D341Med (cell line): ENCODE measurements at regions not wholly inside any gene's neighbourhood (a gene's known extent, or its start where the extent isn't known, plus 50 kb on each side); places are given as distances from the start of the nearest gene placed in this dataset.

Experiments used
- DNase-seq: peaks from one replicate; pipeline ENCODE4 v3.0.0; 2012; ENCODE audit warnings: low spot score

DNA sequence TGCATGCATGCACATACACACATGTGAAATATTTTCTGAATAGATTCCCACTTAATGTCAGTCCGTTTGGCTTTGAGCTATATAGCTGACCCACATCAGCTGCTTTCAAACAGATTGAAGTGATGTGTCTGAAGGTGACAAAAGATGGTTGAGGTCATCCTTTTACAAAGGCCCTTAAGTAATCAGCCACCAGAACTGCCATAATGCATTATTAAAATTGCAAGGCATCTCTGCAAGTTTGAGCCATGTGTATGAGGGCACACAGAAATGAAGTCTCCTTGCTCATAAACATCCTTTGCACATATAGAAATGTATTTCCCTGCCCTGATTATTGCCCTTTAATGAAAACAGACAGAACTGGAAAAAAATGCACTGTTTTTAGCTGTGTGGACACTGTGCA, 1043.0 kb upstream of the C9orf72 start:
- DNase-seq: no peak

DNA sequence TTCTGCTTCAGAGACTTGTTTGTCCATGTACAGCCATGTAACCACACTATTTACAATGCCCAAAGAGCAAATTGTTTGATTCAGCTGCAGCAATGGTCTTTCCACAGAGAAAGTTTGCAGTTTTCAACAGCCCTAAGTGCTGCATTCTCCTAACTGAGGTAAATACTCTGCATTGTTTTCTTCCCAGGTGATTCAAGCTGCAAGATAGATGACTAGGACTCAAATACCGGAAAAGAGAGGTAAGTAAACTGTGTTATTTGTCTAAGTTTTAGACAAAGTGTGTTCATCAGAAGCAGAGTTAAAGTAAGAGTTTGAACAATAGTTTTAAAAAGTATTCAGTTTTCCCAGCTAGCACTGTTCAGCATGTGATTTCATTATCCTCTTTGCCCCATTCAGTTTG, 1046.7 kb upstream of the C9orf72 start:
- no peak for DNase-seq

DNA sequence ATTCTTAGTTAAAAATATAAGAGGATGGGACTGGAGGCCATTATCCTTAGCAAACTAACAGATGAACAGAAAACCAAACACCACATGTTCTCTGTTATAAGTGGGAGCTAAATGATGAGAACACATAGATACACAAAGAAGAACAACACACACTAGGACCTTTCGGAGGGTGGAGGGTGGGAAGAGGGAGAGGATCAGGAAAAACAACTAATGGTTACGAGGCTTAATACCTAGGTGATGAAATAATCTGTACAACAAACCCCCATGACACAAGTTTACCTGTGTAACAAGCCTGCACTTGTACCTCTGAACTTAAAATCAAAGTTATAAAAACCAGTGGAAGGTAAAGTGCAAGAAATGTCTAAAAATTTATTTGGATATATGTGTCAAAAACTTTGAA, 1047.4 kb upstream of the C9orf72 start:
- no peak for DNase-seq

DNA sequence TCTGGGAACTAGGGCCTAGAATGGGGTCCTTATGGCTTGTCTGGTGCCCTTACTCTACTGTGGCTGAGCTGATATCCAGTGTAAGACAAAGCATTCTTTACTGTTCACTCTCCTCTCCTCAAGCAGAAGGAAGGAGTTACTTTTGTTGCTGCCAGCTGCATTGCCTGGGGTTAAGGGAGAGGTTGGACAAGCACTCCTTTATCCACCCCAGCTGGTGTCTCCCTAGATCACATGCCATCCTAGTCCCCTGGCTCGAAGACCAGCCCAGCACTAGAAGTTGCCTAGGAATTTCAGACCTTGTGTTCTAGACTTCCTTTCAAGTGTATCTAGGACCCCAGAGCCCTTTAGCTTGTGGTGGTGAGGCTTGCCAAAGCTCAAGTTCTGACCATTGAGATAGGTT, 1051.5 kb upstream of the C9orf72 start:
- DNase-seq: no peak

DNA sequence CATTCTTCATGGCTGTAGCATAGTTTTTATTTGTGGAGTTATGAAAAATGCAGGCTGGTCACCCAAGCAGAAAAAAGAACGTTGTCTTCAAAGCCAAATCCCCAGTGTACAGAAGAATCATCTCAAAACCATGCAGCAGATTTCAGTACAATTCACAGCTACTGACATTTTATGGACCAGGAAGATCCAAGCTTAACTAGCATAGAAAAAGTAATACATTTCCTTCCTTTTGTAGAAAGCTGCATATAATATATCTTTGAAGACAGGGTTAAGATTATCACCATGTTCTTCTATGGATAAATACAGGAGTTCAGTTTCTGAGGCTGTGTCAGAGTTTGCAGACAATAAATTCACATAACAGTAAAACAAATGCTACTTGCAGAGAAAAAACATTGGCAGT, 1054.8 kb upstream of the C9orf72 start:
- DNase-seq: no peak

DNA sequence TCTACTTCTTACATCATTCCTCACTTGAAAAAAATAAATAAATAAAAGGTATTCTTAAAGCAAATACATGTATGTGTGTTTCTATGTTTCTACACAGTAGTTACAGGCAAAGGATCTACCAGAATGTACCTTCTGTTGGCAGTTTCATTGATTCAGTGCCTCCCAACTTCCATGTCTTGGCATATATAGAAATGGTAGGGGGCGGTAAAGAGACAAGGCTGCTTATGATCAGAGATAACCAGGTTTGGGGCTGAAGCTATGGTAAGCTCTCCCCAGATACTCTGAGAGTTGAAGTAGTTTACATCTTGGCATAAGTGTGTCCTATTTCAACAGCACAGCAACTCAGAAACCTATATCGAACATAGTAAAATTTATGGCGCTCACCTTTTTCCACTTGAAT, 1075.4 kb upstream of the C9orf72 start:
- DNase-seq: peak; percentile 21

DNA sequence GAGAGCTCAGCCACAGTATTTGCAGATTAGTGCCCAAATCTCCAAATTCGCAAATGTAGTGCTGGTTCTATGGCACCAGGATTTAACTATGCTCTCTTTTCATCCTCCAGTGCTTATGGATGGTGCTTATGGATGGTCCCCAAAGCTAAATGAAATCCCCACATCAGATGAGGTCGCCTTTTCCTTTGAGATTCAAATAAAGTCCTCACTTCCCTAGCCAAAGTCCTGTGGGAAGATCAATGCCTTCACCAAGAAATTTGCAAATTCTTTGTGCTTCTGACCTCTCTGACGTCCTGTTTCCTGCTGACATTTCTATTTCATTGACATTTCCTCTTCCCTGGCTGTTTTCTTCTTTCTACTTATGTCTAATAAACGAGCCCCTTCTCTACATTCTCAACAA, 1077.0 kb upstream of the C9orf72 start:
- DNase-seq: no peak

DNA sequence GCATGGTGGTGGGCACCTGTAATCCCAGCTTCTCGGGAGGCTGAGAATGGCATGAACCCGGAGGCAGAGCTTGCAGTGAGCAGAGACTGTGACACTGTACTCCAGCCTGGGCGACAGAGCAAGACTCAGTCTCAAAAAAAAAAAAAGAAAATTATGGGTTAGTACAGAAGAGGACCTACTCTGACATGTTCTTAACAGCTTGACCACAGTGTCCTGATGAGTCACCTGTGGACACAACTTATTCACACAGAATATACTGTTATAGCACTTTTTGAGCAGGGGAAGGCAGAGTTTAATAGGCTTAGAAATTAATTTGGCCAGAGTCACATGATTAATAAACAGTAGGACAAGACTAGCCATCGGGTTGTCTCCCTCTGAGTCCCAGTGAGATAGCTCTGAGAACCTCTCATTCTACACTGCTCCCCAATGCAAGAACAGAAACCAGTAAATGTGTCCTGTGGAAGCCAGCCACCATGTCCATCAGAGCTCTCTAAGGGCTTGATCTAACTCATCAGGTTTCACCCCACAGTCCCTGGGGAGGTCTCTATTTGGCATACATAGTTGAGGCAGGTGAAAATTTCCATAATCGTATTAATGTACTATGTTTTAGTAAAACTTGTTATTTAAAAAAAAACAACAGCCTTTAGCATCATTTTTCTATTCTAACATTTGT, 1077.9 kb upstream of the C9orf72 start:
- no peak for DNase-seq

DNA sequence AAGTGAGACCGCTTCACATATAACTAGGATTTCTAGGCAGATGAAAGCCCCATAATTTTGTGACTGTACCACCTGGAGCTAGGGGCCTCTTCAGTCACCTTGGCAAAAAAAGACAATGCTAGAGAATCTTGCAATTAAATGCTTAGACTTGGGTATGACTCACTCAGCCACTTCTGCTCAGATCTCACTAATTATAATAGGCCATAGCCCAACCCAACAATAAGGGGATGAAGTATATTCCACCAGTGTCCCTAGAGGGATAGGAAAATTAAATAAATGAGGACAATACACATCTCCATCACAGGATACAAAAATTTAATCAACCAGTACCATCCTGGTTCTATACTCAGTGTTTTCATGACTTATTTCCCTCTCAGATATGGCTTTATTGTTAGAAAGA, 1079.9 kb upstream of the C9orf72 start:
- no peak for DNase-seq

DNA sequence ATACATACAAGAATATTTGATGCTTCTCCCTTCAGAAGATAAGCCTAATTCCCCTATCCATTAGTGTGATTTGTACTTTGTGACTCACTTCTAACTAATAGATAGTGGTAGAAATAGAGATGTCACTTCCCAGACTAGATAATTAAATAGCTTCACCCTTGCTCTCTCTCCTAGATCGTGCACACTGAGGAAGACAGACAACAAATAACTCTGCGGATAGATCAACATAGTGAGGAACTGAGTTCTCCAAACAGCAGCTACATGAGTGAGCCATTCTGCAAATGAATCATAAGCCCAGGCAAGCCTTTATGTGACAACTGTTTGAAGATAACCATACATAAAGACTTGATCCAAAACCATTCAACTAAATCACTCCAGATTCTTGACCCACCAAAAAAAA, 1083.4 kb upstream of the C9orf72 start:
- no peak for DNase-seq

DNA sequence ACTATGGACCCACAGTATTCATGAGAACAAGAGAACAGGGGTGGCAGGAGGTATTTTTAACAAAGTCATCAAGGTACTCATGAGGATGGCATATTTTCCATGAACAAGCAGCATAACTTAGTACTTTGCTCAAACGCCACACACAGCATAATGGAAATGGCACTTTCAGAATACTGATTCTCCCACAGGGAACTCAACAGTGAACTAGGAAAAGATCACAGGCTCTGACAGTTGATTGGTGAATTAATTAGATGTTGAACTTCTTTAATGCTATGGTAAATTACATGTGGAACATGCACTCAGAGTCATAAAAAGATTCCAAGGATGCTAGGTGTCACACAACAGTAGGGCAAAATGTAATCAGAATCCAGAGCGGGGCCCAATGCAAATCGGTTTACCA, 1088.6 kb upstream of the C9orf72 start:
- no peak for DNase-seq

DNA sequence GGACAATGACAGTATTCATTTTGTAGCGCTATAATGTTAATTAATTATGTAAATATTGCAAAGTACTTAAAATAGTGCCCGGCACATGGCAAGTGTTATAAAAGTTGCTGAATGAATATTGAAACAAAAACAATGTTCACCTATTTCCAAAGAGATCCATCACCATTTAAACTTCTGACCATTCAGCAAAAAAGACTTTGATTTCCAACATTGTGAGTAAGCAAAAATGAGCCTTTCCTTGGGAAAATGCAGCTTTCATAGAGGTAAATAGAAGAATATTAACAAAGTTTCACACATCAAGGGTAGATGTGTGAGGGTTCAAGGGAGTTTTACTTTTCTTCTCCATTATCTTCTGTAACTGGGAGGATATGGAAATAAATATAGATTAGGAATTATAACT, 1089.4 kb upstream of the C9orf72 start:
- no peak for DNase-seq

DNA sequence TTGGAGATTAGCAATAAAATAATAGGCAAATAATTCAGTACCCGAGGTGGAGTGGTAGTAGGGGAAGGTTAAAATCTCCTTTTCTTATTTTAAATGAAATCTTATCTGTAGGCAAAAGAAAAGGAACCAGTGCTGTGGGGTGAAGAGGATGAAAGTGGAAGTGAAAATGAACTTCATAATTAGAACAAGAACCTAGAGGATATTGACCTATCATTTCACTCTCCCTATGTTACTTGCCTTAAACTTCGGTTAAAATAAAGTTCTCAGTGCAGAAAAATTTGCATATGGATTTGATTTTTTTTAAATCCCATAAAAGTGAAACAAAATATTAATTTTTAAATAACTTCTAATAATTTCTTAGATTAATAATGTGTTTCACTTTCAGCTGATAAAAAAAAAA, 1094.9 kb upstream of the C9orf72 start:
- DNase-seq: no peak

DNA sequence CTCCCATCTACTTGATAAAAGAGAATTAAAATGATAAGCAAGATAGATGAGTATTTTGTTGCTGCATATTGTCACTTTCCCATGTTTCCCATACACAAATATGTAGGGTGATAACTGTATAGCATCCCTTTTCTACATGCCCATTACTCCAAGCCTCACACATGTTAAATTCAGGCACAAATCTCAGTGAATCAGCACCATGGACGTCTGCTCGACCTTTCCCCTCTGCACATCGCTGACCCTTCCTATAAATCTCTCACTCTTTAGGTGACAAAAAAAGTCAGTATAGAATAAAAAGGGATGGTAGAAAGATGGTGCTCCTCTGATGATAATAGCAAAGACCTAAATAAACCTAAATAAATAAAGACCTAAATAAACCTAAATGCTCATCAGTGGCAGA, 1097.7 kb upstream of the C9orf72 start:
- DNase-seq: no peak

DNA sequence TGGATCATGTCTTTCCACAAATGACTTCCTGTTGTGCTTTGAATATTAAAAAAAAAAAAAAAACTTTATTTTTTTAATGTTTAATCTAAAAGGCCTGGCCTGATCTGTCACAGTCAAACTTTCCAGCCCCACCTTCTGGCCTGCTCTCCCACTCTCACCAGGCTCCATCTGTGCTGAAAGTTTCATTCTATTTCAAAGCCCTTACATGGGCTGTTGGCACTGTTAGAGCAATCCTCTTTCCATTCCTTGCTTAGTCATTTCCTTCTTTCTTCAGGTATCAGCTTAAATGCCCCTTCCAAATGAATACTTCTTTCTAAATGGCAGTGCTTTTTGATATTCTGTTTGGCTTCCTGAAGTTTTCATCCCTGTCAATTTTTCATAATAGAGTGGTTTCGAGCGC, 1104.8 kb upstream of the C9orf72 start:
- no peak for DNase-seq

DNA sequence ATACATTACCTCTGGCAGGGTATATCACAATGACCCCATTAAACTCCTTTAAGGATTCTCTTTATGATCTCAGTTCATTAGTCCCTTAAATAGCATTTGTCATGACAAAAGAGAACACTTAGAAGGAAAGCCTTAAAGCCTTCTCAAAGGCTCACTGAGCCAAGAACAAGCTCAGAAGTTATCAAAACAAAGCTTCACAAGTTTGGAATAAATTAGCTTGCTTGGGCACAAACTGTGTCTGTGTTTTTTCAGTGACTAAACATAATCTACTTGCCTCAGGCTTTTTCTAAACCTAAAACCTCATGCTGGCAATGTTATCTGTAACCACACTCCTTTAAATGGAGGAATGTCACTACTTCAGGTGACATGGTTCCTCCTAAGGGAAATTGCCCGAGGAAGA, 1114.9 kb upstream of the C9orf72 start:
- no peak for DNase-seq

DNA sequence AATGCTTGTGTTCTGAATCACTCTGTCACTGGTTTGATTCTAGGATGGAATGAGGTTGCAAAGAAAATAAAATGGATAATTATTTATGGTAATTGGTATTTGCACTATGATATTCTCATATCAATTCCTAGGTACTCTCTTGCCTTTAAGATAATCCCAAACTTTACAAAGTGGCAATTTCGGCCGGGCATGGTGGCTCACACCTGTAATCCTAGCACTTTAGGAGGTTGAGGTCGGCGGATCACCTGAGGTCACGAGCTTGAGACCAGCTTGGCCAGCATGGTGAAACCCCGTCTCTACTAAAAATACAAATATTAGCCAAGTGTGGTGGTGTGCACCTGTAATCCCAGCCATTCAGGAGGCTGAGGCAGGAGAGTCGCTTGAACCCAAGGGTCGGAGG, 1118.7 kb upstream of the C9orf72 start:
- no peak for DNase-seq

DNA sequence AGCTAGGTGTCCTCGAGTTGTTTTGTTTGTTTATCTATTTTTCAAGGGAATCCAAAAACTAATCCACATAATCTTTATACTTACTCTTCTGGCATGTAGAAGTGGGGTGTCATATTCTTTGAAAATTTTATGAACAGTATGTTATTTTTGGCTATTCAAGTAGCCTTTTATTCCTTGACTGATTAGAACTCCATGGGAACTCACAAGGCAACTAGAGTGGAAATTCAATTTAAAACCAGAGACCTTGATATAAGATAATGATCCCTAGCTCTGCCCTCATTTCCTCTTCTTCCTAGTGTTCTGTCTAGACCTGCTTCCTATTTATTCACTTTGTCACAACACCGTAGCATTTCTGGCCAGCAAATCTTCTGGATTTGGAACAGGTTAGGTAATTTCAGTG, 1123.7 kb upstream of the C9orf72 start:
- no peak for DNase-seq

DNA sequence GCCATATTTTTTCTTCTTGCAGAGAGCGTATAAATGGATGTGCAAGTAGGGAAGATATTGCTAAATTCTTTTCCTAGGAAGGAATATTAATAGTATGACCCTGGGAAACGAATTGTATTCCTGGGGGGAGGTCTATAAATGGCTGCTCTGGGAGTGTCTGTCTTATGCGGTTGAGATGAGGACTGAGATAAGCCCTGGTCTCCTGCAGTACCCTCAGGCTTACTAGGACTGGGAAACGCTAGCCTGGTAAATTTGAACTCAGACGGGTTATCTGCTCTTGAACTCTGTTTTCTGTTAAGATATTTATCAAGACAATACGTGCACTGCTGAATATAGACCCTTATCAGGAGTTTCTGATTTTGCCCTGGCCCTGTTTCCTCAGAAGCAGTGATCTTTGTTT, 1126.4 kb upstream of the C9orf72 start:
- DNase-seq: no peak

DNA sequence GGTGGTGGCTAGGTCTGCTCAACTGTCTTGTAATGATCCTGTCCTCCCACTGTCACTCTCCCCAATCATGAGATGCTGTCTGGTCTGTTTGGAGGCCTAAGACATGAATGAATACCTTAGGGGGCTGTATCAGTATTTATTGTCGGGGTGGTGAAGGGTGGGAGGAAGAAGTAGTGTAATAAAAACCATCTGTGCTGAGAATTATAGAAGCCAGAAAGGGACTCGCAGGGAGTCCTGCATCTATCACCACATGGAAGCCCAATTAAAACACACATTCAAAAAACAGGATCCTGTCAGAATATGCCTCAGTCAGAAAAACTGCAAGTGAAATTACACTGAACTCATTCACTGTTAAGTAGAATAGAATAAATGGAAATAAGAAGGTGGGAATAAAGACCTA, 1134.3 kb upstream of the C9orf72 start:
- no peak for DNase-seq

DNA sequence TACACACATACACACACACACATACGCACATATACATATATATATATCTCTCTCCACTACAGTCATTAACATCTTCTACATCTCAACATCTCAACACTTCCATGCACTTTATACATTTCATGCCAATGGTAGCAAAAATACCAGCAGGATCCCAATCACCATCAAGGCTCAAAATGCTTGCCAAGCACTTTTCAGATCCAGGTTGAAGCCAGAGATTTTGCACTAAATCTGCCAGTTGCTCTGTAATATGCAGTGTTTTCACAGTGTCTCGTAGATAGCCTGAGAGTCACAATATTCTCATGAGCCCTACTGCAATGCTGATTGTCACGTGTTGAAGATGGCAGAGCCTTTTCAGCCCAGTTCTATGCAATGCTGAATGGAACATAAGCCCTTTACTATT, 1140.9 kb upstream of the C9orf72 start:
- DNase-seq: no peak

DNA sequence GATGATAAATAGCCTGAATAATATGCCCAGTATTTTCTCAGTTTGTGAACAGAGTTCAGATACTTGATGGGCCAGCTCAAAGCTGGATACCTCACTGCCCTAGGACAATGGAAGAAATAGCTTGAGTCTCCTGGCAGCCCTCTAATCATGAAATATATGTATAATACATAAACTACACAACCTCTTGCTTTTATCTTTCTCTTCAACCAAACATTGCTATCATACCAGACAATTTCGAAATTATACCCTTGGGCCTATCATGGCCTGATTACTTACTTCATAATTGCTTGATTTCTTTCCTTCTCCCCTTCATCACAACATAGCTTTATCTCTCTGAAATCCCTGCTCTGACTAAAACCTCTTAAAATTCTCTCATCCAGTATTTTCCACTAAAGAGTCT, 1144.9 kb upstream of the C9orf72 start:
- no peak for DNase-seq

DNA sequence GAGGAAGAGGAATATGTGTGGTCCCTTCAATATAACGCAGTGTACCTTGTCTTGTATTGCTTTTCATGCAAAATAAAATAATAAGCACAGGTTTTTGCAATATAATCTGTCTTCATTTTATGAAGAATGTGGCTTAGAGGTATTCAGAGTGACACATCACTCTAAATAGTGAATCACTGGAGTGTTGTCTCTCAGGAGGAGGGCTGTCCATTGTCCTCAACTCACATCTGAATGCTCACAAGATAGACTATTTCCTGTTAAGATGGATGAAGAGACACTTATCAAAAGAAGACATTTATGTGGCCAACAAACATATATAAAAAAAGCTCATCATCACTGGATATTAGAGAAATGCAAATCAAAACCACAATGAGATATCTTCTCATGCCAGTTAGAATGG, 1147.5 kb upstream of the C9orf72 start:
- no peak for DNase-seq

DNA sequence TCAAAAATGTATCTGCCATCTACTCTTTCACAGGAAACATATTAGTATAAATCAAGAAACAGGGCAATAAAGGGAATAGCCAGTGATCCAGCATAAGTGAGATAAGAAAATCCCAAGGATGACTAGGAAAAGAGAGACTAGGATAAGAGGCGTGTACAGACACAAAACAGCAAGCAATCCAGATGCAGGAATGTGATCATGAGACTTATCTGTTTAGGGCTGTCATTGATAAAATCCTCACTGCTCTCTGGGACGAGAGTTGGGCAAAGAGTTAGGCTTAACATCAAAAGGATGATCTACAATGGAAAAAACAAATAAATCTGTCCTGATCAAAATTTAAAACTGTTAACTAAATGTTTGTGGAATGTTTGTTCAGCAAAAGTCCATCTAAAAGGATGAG, 1156.8 kb upstream of the C9orf72 start:
- DNase-seq: no peak
